ENCODE measurements at regions not wholly inside any gene's neighbourhood (a gene's known extent, or its start where the extent isn't known, plus 50 kb on each side); places are given as distances from the start of the nearest gene placed in this dataset.

- Histone ChIP-seq H3K4me1 (no peaks in the 10 kb centered on the region), H3K4me3 (no peak overlapping the region), H3K36me3 (no peaks in the 10 kb centered on the region), H3K27me3 (no peaks in the 10 kb centered on the region), H3K27ac (replicated peaks in 1 of 4) (no peak overlapping the region), H3K9me3 (peaks cover 0 to 11% (median 3%) of the 10 kb centered on the region in 4 donors)
- no peak for TF ChIP-seq EP300 (IDR thresholded peaks at IDR 0.05)
- no peak for TF ChIP-seq CTCF (IDR thresholded peaks at IDR 0.05)
- TF ChIP-seq POLR2AphosphoS5 (IDR thresholded peaks at IDR 0.05): no peak
- 94% methylated on average over 3 of the region's 6 CpGs for WGBS
- no peak for DNase-seq (ENCODE audit: extremely low spot score)
- intact Hi-C loops (cut with DNase I): no loop called here
Measured at GRCh38 chr3:95645291-95645690, 1169.1 kb upstream of the EPHA6 start.

GRCh38 chr3:95654570-95655362 is 1159.6 kb upstream of the EPHA6 start:
- intact Hi-C loops (cut with DNase I): no loop called here
- no peak overlapping the region for H3K4me3 ChIP-seq
- H3K36me3 ChIP-seq: no peaks in the 10 kb centered on the region
- no peak overlapping the region for H3K27ac ChIP-seq (replicated peaks in 1 of 4)
- 85% methylated on average over 13 of the region's 13 CpGs for WGBS
- H3K27me3 ChIP-seq: no peaks in the 10 kb centered on the region
- TF ChIP-seq POLR2AphosphoS5 (IDR thresholded peaks at IDR 0.05) (no peak), CTCF (IDR thresholded peaks at IDR 0.05) (no peak), EP300 (IDR thresholded peaks at IDR 0.05) (no peak), POLR2A (IDR thresholded peaks at IDR 0.05; ENCODE audit: low read depth) (no peak)
- no peak for DNase-seq (ENCODE audit: extremely low spot score)
- no peaks in the 10 kb centered on the region for H3K4me1 ChIP-seq
- no peaks in the 10 kb centered on the region for H3K9me3 ChIP-seq

DNA sequence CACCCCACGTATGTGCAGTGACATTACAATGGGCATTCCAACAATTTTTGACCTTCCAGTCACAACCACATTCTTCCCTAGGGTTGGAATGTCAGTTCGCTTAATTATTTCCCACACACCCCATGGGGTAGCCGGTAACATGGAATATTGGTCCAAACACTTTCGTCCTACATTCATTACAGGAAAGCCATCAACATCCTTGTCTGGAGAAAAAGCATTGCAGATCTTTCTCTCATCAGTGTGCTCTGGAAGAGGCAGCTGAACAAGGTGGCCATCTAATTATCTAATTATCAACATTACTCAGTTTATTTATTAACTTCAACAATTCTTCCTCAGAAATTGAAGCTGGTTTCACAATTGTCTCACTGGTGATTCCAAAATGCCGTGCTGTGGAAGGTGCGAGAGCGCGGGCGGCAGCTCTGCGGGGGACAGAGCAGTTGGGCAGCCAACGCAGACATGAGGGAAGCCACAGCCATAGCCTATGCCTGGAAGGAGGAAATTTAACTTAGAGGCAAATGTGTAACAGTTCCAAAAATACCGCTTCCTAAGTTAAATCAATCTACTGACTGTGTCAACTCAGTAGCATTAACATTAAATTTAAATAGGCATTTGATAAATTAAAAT is 1158.9 kb upstream of the EPHA6 start:
- TF ChIP-seq POLR2AphosphoS5 (IDR thresholded peaks at IDR 0.05) (no peak), EP300 (IDR thresholded peaks at IDR 0.05) (no peak), CTCF (IDR thresholded peaks at IDR 0.05) (no peak), POLR2A (IDR thresholded peaks at IDR 0.05; ENCODE audit: low read depth) (no peak)
- Histone ChIP-seq H3K9me3 (no peaks in the 10 kb centered on the region), H3K27ac (replicated peaks in 1 of 4) (no peak overlapping the region), H3K4me3 (no peak overlapping the region), H3K27me3 (no peaks in the 10 kb centered on the region), H3K36me3 (no peaks in the 10 kb centered on the region), H3K4me1 (no peaks in the 10 kb centered on the region)
- no peak for DNase-seq (ENCODE audit: extremely low spot score)
- WGBS: 95% methylated on average over 12 of the region's 12 CpGs
- intact Hi-C loops (cut with DNase I): no loop called here

- Histone ChIP-seq H3K9me3 (no peaks in the 10 kb centered on the region), H3K36me3 (no peaks in the 10 kb centered on the region), H3K4me1 (no peaks in the 10 kb centered on the region), H3K27ac (replicated peaks in 1 of 4) (no peak overlapping the region), H3K4me3 (no peak overlapping the region), H3K27me3 (no peaks in the 10 kb centered on the region)
- no peak for DNase-seq (ENCODE audit: extremely low spot score)
- TF ChIP-seq POLR2AphosphoS5 (IDR thresholded peaks at IDR 0.05) (no peak), POLR2A (IDR thresholded peaks at IDR 0.05; ENCODE audit: low read depth) (no peak), CTCF (IDR thresholded peaks at IDR 0.05) (no peak), EP300 (IDR thresholded peaks at IDR 0.05) (no peak)
- 91% methylated on average over 3 of the region's 3 CpGs for WGBS
- intact Hi-C loops (cut with DNase I): no loop called here
Measured at GRCh38 chr3:95670765-95671164, 1143.6 kb upstream of the EPHA6 start.
